ACC112 (cell line): ENCODE measurements at regions not wholly inside any gene's neighbourhood (a gene's known extent, or its start where the extent isn't known, plus 50 kb on each side); places are given as distances from the start of the nearest gene placed in this dataset.
"Not testable (repeated sequence)": the region's sequence is repeated elsewhere in the genome, so short reads cannot be mapped to it uniquely, and the experiment has no call there.

Source experiments
- H2AFZ ChIP-seq: fragments of 200-600 bp; sonication (generic); one replicate; pipeline ENCODE4 v1.6.0; 2017; ENCODE audit warnings: antibody characterized with exemption, low read length; ENCODE audit not compliant: unreplicated experiment
- H3K27ac ChIP-seq: fragments of 200-600 bp; sonication (generic); 2 replicates; pipeline ENCODE4 v1.5.1; 2014; ENCODE audit warnings: low read depth, mild to moderate bottlenecking, antibody characterized with exemption, low read length, moderate library complexity
- H3K27me3 ChIP-seq: fragments of 200-600 bp; sonication (generic); 2 replicates; pipeline ENCODE4 v1.6.1; 2014; ENCODE audit warnings: mild to moderate bottlenecking, antibody characterized with exemption, low read length, moderate library complexity, mixed read lengths; ENCODE audit not compliant: insufficient read depth
- H3K36me3 ChIP-seq: fragments of 200-600 bp; sonication (generic); 2 replicates; pipeline ENCODE4 v1.6.1; 2016; ENCODE audit warnings: mild to moderate bottlenecking, antibody characterized with exemption, low read length, moderate library complexity, mixed read lengths; ENCODE audit not compliant: insufficient read depth
- H3K4me1 ChIP-seq: fragments of 200-600 bp; sonication (generic); one replicate; pipeline ENCODE4 v1.6.1; 2016; ENCODE audit warnings: low read length, mixed read lengths; ENCODE audit not compliant: insufficient read depth, unreplicated experiment, control insufficient read depth
- H3K4me3 ChIP-seq: fragments of 200-600 bp; sonication (generic); 2 replicates; pipeline ENCODE4 v1.5.1; 2014; ENCODE audit warnings: mild to moderate bottlenecking, low read depth, low read length
- H3K79me2 ChIP-seq: fragments of 200-600 bp; sonication (generic); one replicate; pipeline ENCODE4 v1.6.0; 2016; ENCODE audit warnings: low read length; ENCODE audit not compliant: control insufficient read depth, unreplicated experiment, insufficient read depth

DNA sequence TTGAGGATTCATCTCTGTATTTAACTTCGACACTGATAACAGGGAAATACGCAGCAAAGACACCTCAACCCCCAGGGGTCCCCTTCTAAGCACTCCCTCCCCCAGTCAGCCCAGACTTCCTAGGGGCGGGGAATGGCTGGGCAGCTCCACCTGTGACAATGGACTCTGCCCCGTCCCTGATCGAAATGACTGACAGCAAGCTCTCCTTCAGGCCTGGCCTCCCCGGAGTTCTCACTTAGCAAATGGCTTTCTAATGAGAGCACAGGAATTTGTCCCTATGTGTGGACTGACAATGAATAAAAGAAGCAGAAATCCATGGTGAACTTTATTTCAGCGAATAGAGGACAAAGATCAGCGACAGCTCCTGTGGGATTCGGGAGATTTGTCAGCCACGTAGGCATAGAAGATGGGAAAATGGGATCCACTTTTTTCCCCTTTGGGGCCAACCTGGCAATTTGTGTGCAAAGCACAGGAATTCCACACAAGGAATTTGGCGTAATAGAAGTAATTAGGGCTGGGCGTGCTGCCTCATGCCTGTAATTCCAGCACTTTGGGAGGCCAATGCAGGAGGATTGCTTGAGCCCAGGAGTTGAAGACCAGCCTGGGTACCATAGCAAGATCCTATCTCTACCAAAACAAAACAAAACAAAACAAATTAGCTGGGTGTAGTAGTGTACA is 63.8 kb downstream of the TNFAIP2 start:
- H3K4me1 ChIP-seq = no peaks in the 10 kb centered on the region
- H2AFZ ChIP-seq = no peak overlapping the region
- H3K27ac ChIP-seq = no peak overlapping the region
- H3K27me3 ChIP-seq = peaks cover 15% of the 10 kb centered on the region; the same call in 1 of the 2 replicates
- no peaks in the 10 kb centered on the region for H3K36me3 ChIP-seq
- H3K4me3 ChIP-seq = no peak overlapping the region
- H3K79me2 ChIP-seq = no peaks in the 10 kb centered on the region

DNA sequence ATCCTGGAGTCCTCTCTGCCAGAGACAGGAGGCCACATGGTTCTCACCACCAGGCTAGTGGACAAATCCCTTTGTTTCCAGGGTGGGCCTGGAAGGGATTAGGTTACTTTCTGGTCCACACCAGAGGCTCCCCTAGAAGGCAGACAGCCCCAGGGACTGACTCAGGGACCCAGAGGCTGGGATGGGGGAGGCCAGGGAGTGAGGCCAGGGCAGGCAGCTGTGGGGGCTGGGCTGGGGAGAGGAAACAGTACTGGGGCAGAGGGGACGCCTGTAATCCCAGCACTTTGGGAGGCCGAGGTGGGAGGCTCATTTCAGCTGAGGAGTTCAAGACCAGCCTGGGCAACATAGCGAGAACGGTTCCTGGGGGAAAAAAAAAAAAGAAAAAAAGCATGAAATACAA is 64.7 kb downstream of the TNFAIP2 start:
- no peaks in the 10 kb centered on the region for H3K4me1 ChIP-seq
- H3K79me2 ChIP-seq = no peaks in the 10 kb centered on the region
- H3K4me3 ChIP-seq = no peak overlapping the region
- no peaks in the 10 kb centered on the region for H3K36me3 ChIP-seq
- no peak overlapping the region for H2AFZ ChIP-seq
- no peak overlapping the region for H3K27ac ChIP-seq
- H3K27me3 ChIP-seq = peaks cover 15% of the 10 kb centered on the region; the same call in 1 of the 2 replicates

DNA sequence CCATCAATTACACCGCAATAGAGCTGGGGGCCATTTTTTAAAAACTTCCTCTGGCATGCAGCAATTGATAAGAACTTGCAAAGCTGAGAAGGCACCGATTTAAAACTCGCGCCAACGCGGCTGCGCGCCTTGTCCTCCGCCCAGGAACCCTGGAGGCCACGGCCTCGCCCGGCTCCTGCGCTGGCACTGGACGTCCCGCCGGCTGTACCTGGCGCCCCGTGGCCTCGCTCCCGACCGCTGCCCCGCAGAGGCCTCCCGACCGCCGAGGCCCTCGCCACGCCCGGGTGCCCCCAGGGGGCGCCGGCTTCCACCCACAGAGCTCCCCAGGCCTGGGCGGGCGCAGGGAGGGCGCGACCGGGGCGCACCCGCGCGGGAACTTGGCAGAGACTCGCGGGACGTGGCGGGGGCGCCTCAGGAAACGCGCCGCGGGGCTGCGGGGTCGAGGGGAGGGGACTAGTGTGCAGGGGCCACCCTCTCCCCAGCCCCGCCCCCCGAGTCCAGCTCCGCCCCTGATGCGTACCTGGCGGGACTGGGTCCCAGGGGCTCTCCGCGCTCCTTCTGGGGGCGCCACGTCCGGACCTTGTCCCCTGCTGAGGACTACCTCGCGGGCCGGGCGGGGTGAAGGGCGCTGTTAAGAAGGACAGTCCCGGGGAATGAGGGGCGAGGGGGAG is 65.7 kb downstream of the TNFAIP2 start:
- H3K79me2 ChIP-seq = no peaks in the 10 kb centered on the region
- H3K27ac ChIP-seq = no peak overlapping the region
- H3K36me3 ChIP-seq = no peaks in the 10 kb centered on the region
- peak overlapping the region; percentile 33 for H2AFZ ChIP-seq
- peaks cover 15% of the 10 kb centered on the region; the same call in 1 of the 2 replicates for H3K27me3 ChIP-seq
- peak overlapping the region; percentile 60 for H3K4me3 ChIP-seq
- no peaks in the 10 kb centered on the region for H3K4me1 ChIP-seq

DNA sequence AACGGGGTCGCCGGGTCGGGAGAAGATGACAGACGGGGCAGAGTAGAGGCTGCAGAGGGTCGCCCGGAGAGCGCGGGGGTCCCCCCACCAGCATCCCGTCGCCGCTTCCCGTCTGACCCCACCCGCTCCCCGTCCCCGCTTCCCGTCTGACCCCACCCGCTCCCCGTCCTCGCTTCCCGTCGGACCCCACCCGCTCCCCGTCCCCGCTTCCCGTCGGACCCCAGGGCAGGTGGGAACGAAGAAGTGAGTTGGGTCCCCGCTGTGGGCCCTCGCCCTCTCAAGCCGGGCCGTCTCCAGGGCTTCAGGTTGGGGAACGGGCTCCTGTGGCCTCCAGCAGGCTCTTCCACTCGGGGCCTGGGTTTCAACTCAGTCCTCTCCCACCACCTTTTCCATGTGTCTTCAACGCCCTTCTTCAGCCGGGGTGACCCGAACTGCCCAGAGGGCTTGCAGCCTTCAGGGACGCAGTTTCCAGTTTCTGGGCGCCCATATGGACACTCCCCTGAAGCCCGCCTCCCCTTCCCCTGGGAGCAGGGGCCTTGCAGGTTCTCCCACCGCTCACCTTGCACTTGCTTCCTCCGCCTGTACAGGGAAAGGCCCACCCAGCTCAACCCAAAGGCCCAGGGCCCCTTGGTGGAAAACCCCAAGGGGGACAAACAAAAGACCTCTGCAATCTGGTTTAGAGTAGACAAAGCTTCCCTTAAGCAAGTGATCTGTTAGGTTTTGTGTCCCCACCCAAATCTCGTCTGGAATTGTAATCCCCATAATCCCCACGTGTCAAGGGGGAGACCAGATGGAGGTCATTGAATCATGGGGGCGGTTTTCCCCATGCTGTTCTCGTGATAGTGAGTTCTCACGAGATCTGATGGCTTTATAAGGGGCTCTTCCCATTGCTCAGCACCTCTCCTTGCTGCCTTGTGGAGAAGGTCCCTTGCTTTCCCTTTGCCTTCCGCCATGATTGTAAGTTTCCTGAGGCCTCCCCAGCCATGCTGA is 66.5 kb downstream of the TNFAIP2 start:
- Histone ChIP-seq H3K27me3 (peaks cover 15% of the 10 kb centered on the region; the same call in 1 of the 2 replicates), H3K27ac (no peak overlapping the region), H3K36me3 (no peaks in the 10 kb centered on the region), H3K79me2 (no peaks in the 10 kb centered on the region), H2AFZ (no peak overlapping the region), H3K4me3 (peak overlapping the region; percentile 60; the same call in 1 of the 2 replicates), H3K4me1 (peaks cover 4% of the 10 kb centered on the region)

DNA sequence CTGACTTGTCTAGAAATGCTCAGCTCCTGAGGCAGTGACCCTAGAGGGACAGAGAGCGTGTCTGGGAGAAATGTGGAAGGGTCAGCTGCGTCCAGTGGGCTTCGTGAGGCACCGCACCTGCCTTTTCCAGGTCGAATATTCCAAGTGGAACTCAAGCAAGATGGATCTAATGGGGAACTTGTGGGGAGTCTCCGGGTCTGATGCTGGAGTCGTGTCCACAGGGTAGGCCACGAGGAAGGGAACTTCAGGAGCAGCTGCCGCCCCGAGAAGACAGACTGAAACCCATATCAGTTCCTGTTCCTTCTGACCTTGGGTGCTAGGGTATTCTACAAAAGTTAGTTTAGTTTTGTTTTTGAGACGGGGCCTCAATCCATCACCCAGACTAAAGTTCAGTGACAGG is 67.5 kb downstream of the TNFAIP2 start:
- Histone ChIP-seq H3K27ac (no peak overlapping the region), H3K79me2 (no peaks in the 10 kb centered on the region), H3K27me3 (peaks cover 15% of the 10 kb centered on the region; the same call in 1 of the 2 replicates), H2AFZ (no peak overlapping the region), H3K4me3 (no peak overlapping the region), H3K4me1 (peaks cover 4% of the 10 kb centered on the region), H3K36me3 (no peaks in the 10 kb centered on the region)

DNA sequence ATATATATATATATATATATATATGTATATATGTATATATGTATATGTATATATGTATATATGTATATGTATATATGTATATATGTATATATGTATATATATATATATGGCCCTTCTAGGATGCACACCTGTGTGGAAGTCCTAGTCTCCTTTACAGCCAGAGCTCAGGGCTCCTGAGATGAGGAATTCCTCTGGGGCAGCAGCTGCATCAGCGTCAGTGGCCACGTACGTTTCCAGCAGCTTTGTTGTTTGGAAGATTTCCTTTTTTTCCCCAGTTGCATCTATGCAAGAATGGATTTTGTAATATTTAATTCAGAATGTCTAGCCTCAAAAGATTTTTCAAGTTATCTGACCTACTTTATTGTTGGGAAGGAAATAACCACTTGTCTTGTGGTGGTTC is 68.6 kb downstream of the TNFAIP2 start:
- Histone ChIP-seq H2AFZ (no peak overlapping the region), H3K79me2 (no peaks in the 10 kb centered on the region), H3K36me3 (no peaks in the 10 kb centered on the region), H3K4me1 (peaks cover 4% of the 10 kb centered on the region), H3K4me3 (no peak overlapping the region), H3K27ac (no peak overlapping the region), H3K27me3 (peaks cover 15% of the 10 kb centered on the region; the same call in 1 of the 2 replicates)

DNA sequence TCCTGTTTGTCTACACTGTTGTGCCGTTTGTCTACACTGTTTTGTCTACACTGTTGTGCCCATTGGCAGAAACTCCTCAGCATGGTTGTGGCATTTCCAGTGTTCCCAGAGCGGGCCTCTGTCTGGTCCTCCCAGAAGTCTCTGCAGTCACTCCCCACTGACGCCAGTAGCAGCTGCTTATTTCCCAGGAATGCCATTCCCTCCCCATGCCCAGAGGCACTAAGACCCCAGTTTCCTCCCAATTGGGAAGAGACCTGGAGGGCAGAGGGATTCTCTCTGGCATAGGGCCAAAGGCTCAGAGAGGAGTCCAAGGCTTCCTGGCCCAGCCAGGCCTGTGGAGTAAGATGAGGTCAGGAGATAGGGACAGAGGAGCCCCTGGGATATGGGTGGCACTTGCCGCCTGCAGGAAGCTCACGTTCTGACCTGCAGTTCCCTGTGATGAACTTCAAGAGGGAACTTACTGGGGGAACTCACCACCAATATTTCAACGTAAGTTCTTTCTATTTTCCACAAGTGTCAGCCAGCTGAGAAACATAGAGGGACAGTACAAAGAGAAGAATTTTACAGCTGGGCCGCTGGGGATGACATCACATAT is 69.1 kb downstream of the TNFAIP2 start:
- no peak overlapping the region for H2AFZ ChIP-seq
- peaks cover 4% of the 10 kb centered on the region for H3K4me1 ChIP-seq
- H3K36me3 ChIP-seq = no peaks in the 10 kb centered on the region
- no peak overlapping the region for H3K4me3 ChIP-seq
- H3K27ac ChIP-seq = no peak overlapping the region
- H3K79me2 ChIP-seq = no peaks in the 10 kb centered on the region
- peaks cover 15% of the 10 kb centered on the region; the same call in 1 of the 2 replicates for H3K27me3 ChIP-seq

DNA sequence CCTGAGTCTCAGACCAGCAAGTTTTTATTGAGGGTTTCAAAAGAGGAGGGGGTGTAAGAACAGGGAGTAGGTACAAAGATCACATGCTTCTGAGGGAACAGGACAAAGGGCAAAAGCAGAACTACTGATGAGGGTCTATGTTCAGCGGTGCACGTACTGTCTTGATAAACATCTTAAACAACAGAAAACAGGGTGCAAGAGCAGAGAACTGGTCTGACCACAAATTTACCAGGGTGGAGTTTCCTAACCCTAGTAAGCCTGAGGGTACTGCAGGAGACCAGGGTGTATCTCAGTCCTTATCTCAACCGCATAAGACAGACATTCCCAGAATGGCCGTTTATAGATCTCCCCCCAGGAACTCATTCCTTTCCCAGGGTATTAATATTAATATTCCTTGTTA is 69.6 kb downstream of the TNFAIP2 start:
- H3K27ac ChIP-seq = not testable (repeated sequence)

DNA sequence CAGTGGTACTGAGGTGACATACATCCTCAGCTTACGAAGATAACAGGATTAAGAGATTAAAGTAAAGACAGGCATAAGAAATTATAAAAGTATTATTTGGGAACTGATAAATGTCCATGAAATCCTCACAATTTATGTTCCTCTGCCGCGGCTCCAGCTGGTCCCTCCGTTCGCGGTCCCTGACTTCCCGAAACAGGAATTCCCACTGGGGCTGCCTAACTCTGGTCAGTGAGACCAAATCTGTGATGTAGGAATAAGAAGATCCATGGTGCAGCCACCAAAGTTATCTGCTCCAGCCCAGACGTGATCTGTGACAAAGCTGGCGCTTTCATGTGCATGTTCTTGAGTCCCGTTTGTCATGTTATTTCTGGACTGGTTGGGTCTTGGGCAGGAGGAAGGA is 70.2 kb downstream of the TNFAIP2 start:
- H3K79me2 ChIP-seq, H2AFZ ChIP-seq, H3K36me3 ChIP-seq, H3K27ac ChIP-seq, H3K4me1 ChIP-seq, H3K4me3 ChIP-seq: not testable (repeated sequence)
- peaks cover 12% of the 10 kb centered on the region; the same call in 1 of the 2 replicates for H3K27me3 ChIP-seq

More for the DNA sequence above, 69.6 kb downstream of the TNFAIP2 start:
- H2AFZ ChIP-seq, H3K79me2 ChIP-seq, H3K4me3 ChIP-seq, H3K36me3 ChIP-seq, H3K4me1 ChIP-seq: not testable (repeated sequence)
- peaks cover 15% of the 10 kb centered on the region; the same call in 1 of the 2 replicates for H3K27me3 ChIP-seq
